H9 (cell line): ENCODE measurements at regions not wholly inside any gene's neighbourhood (a gene's known extent, or its start where the extent isn't known, plus 50 kb on each side); places are given as distances from the start of the nearest gene placed in this dataset.

Experiments used
- DNase-seq: peaks from one replicate; pipeline ENCODE4 v3.0.0-alpha.2; 2017
- H2AFZ ChIP-seq: one replicate; pipeline ENCODE4 v1.6.1; 2013; ENCODE audit warnings: mild to moderate bottlenecking, low read length, control low read depth, moderate library complexity
- H2AK5ac ChIP-seq: 2 replicates; pipeline ENCODE4 v1.6.1; 2013; ENCODE audit warnings: low read length, control low read depth, mixed read lengths; ENCODE audit not compliant: insufficient read length
- H2BK120ac ChIP-seq: one replicate; pipeline ENCODE4 v1.6.1; 2013; ENCODE audit warnings: low read depth, mild to moderate bottlenecking, low read length, control low read depth, inconsistent platforms; ENCODE audit not compliant: poor library complexity, severe bottlenecking
- H2BK12ac ChIP-seq: 2 replicates; pipeline ENCODE4 v1.6.1; 2013; ENCODE audit warnings: low read length, control low read depth, mixed read lengths, low read depth; ENCODE audit not compliant: insufficient read length
- H2BK15ac ChIP-seq: 2 replicates; pipeline ENCODE4 v1.6.1; 2013; ENCODE audit warnings: low read depth, low read length, control low read depth
- H2BK20ac ChIP-seq: one replicate; pipeline ENCODE4 v1.6.1; 2013; ENCODE audit warnings: low read depth, mild to moderate bottlenecking, low read length, control low read depth, inconsistent platforms; ENCODE audit not compliant: poor library complexity, severe bottlenecking
- H2BK5ac ChIP-seq: 2 replicates; pipeline ENCODE4 v1.6.1; 2013; ENCODE audit warnings: low read length, control low read depth, mixed read lengths; ENCODE audit not compliant: insufficient read length
- H3K14ac ChIP-seq: 2 replicates; pipeline ENCODE4 v1.6.1; 2013; ENCODE audit warnings: low read length, control low read depth; ENCODE audit not compliant: insufficient read depth
- H3K18ac ChIP-seq: 2 replicates; pipeline ENCODE4 v1.6.1; 2013; ENCODE audit warnings: low read depth, mild to moderate bottlenecking, mixed read lengths, low read length, control low read depth; ENCODE audit not compliant: insufficient read length
- H3K23ac ChIP-seq: 2 replicates; pipeline ENCODE4 v1.6.1; 2013; ENCODE audit warnings: low read length, control low read depth, mixed read lengths, low read depth; ENCODE audit not compliant: insufficient read length
- H3K23me2 ChIP-seq: 2 replicates; pipeline ENCODE4 v1.6.1; 2013; ENCODE audit warnings: low read depth, mild to moderate bottlenecking, mixed read lengths, low read length, control low read depth; ENCODE audit not compliant: insufficient read length, poor library complexity, severe bottlenecking
- H3K27ac ChIP-seq: 2 replicates; pipeline ENCODE4 v1.5.1; 2013; ENCODE audit warnings: low read length, control low read depth, mixed read lengths, low read depth; ENCODE audit not compliant: insufficient read length
- H3K27me3 ChIP-seq: 2 replicates; pipeline ENCODE4 v1.6.1; 2013; ENCODE audit warnings: low read length, control low read depth, inconsistent platforms; ENCODE audit not compliant: insufficient read depth
- H3K4ac ChIP-seq: 2 replicates; pipeline ENCODE4 v1.6.1; 2013; ENCODE audit warnings: low read depth, mild to moderate bottlenecking, control low read depth, inconsistent platforms, low read length, moderate library complexity
- H3K4me1 ChIP-seq: 2 replicates; pipeline ENCODE4 v1.6.1; 2013; ENCODE audit warnings: low read length, control low read depth, inconsistent platforms; ENCODE audit not compliant: insufficient read depth
- H3K4me2 ChIP-seq: 2 replicates; pipeline ENCODE4 v1.6.1; 2013; ENCODE audit warnings: low read length, control low read depth, mixed read lengths; ENCODE audit not compliant: insufficient read length, insufficient read depth
- H3K56ac ChIP-seq: 2 replicates; pipeline ENCODE4 v1.6.1; 2013; ENCODE audit warnings: low read depth, mild to moderate bottlenecking, mixed read lengths, low read length, control low read depth; ENCODE audit not compliant: insufficient read length
- H3K79me1 ChIP-seq: 2 replicates; pipeline ENCODE4 v1.6.1; 2013; ENCODE audit warnings: low read depth, mild to moderate bottlenecking, moderate library complexity, low read length, control low read depth, inconsistent platforms; ENCODE audit not compliant: insufficient read depth, poor library complexity, severe bottlenecking
- H3K79me2 ChIP-seq: 2 replicates; pipeline ENCODE4 v1.6.1; 2013; ENCODE audit warnings: low read length, control low read depth, inconsistent platforms; ENCODE audit not compliant: insufficient read depth
- H3K9ac ChIP-seq: 2 replicates; pipeline ENCODE4 v1.6.1; 2013; ENCODE audit warnings: low read length, control low read depth, mixed read lengths; ENCODE audit not compliant: insufficient read length; ENCODE audit errors: extremely low read depth
- H3K9me3 ChIP-seq: one replicate; pipeline ENCODE4 v1.6.1; 2013; ENCODE audit warnings: low read depth, low read length, inconsistent platforms; ENCODE audit not compliant: control insufficient read depth
- H3T11ph ChIP-seq: one replicate; pipeline ENCODE4 v1.6.1; 2013; ENCODE audit warnings: mild to moderate bottlenecking, low read length, control low read depth, inconsistent platforms
- H4K20me1 ChIP-seq: one replicate; pipeline ENCODE4 v1.6.1; 2013; ENCODE audit not compliant: control insufficient read depth, insufficient read length, insufficient read depth
- H4K5ac ChIP-seq: 2 replicates; pipeline ENCODE4 v1.6.1; 2013; ENCODE audit warnings: low read depth, mild to moderate bottlenecking, mixed read lengths, low read length, control low read depth; ENCODE audit not compliant: insufficient read length
- H4K8ac ChIP-seq: replicated peaks from 2 replicates; pipeline ENCODE4 v1.6.1; 2013; ENCODE audit warnings: low read length, control low read depth, mixed read lengths, low read depth; ENCODE audit not compliant: insufficient read length
- H4K91ac ChIP-seq: 2 replicates; pipeline ENCODE4 v1.6.1; 2013; ENCODE audit warnings: low read depth, mild to moderate bottlenecking, moderate library complexity, mixed read lengths, low read length, control low read depth; ENCODE audit not compliant: insufficient read length
- H3K27ac Mint-ChIP-seq, 3 experiments: 2 replicates in 2 of 3; 3 replicates in 1 of 3; pipeline ENCODE4 v1.8.0; 2020 to 2021; ENCODE audit warnings: mixed read lengths in 3 of 3, mild to moderate bottlenecking in 1 of 3, moderate library complexity in 1 of 3
- H3K27me3 Mint-ChIP-seq: 2 replicates; pipeline ENCODE4 v1.8.0; 2021; ENCODE audit warnings: low read depth, mild to moderate bottlenecking, moderate library complexity, mixed read lengths
- H3K36me3 Mint-ChIP-seq, 3 experiments: 2 replicates in 2 of 3; 3 replicates in 1 of 3; pipeline ENCODE4 v1.8.0; 2020 to 2021; ENCODE audit warnings: low read depth in 3 of 3, mixed read lengths in 3 of 3; ENCODE audit not compliant: insufficient read depth in 1 of 3
- H3K4me1 Mint-ChIP-seq, 2 experiments: 2 replicates each; pipeline ENCODE4 v1.8.0; 2020; ENCODE audit warnings: mixed read lengths in 2 of 2
- H3K4me3 Mint-ChIP-seq, 2 experiments: 2 replicates in 1 of 2; 3 replicates in 1 of 2; pipeline ENCODE4 v1.8.0; 2020 to 2021; ENCODE audit warnings: mild to moderate bottlenecking in 2 of 2, mixed read lengths in 2 of 2, moderate library complexity in 1 of 2
- H3K9me3 Mint-ChIP-seq, 2 experiments: 2 replicates in 1 of 2; 3 replicates in 1 of 2; pipeline ENCODE4 v1.8.0; 2020; ENCODE audit warnings: mild to moderate bottlenecking in 2 of 2, mixed read lengths in 2 of 2, moderate library complexity in 1 of 2
- CTCF ChIP-seq: fragments of 200-600 bp; sonication (generic); conservative IDR thresholded peaks from 3 replicates; pipeline ENCODE4 v1.8.0; 2021; ENCODE audit warnings: antibody characterized with exemption, mild to moderate bottlenecking
- WGBS: extraction: QIAGEN DNeasy Blood & Tissue Kit; methylation state at CpG from one replicate; pipeline ENCODE4 v1.1.7; 2013; ENCODE audit warnings: missing lambda C conversion rate, low lambda C conversion rate, mixed read lengths; ENCODE audit not compliant: insufficient read length; ENCODE audit errors: extremely low coverage; 5-methylcytosine and 5-hydroxymethylcytosine counted together

GRCh38 chr5:149433524-149434131 lies 54.5 kb upstream of the IL17B start:
- no peaks in the 10 kb centered on the region for H3K36me3 Mint-ChIP-seq
- H3K9me3 Mint-ChIP-seq, result no peaks in the 10 kb centered on the region; a peak in 1 of 5 replicates
- H2BK20ac ChIP-seq, result no peak overlapping the region
- WGBS, result no CpG with 5 or more reads among the region's 8 CpGs
- H3K79me2 ChIP-seq, result no peaks in the 10 kb centered on the region
- no peak for DNase-seq
- H2AK5ac ChIP-seq, result no peak overlapping the region
- H3K27ac Mint-ChIP-seq, result peak overlapping the region in 1 of 3 experiments; percentile 53; a peak in 1 of 7 replicates
- H3K27me3 ChIP-seq, result no peaks in the 10 kb centered on the region
- H3K4me3 Mint-ChIP-seq, result no peak overlapping the region
- no peak overlapping the region for H3K14ac ChIP-seq
- H4K5ac ChIP-seq, result no peak overlapping the region
- no peak overlapping the region for H2BK5ac ChIP-seq
- H2BK120ac ChIP-seq, result no peak overlapping the region
- H3K27me3 Mint-ChIP-seq, result peaks cover 2% of the 10 kb centered on the region; the same call in 1 of the 2 replicates
- H2AFZ ChIP-seq, result no peak overlapping the region
- H2BK15ac ChIP-seq, result no peak overlapping the region
- no peak overlapping the region for H3K27ac ChIP-seq
- H3K4me2 ChIP-seq, result no peak overlapping the region
- no peak overlapping the region for H4K91ac ChIP-seq
- peaks cover 19 to 32% of the 10 kb centered on the region in 2 experiments for H3K4me1 Mint-ChIP-seq
- H4K8ac ChIP-seq, result no peak overlapping the region
- H3K9me3 ChIP-seq, result no peaks in the 10 kb centered on the region
- H3K4me1 ChIP-seq, result peaks cover under 1% of the 10 kb centered on the region; the same call in 1 of the 2 replicates
- H3K23me2 ChIP-seq, result no peaks in the 10 kb centered on the region
- H2BK12ac ChIP-seq, result no peak overlapping the region
- no peaks in the 10 kb centered on the region for H4K20me1 ChIP-seq
- no peak overlapping the region for H3K9ac ChIP-seq
- TF ChIP-seq CTCF, result no peak
- no peak overlapping the region for H3K23ac ChIP-seq
- H3K18ac ChIP-seq, result no peak overlapping the region
- H3T11ph ChIP-seq, result no peak overlapping the region
- no peak overlapping the region for H3K56ac ChIP-seq
- no peak overlapping the region for H3K4ac ChIP-seq
- no peaks in the 10 kb centered on the region for H3K79me1 ChIP-seq
